Keratinocyte (primary cell): ENCODE measurements at regions not wholly inside any gene's neighbourhood (a gene's known extent, or its start where the extent isn't known, plus 50 kb on each side); places are given as distances from the start of the nearest gene placed in this dataset.

Source experiments
- EZH2 ChIP-seq: IDR thresholded peaks from one replicate; pipeline ENCODE4 v1.6.1; 2012; ENCODE audit warnings: inconsistent platforms, mild to moderate bottlenecking, low read length, moderate library complexity
- TF ChIP-seq, protein P1 (sequence below), 3 experiments: IDR thresholded peaks in 1 of 3; conservative IDR thresholded peaks in 1 of 3; optimal IDR thresholded peaks in 1 of 3; 2 replicates in 2 of 3; 3 replicates in 1 of 3; pipeline versions ENCODE3 to v1.5.1; 2011; ENCODE audit warnings: low read length in 3 of 3, mild to moderate bottlenecking in 3 of 3, moderate library complexity in 2 of 3, control low read depth in 1 of 3, inconsistent platforms in 1 of 3; ENCODE audit not compliant: insufficient read depth in 2 of 3; ENCODE audit errors: extremely low read depth in 1 of 3

DNA sequence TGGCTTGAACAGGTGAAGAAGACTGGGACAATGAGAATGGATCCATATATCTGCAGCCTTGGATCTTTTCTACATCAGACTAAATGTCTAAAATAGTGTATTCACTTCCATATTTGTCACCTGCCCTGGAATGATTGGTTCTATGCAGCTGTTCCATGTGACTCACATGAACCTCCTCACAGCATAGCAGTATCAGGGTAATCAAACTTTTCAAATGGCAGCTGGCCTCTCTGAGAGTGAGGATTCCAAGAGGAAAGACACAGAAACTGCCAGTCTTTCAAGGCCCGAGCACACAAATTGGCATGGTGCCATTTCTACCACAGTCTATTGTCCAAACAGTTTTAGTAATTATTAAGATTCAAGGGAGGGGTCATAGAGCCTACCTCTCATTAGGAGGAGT is 859.3 kb downstream of the BCL11A start:
- TF ChIP-seq, protein P1, sequence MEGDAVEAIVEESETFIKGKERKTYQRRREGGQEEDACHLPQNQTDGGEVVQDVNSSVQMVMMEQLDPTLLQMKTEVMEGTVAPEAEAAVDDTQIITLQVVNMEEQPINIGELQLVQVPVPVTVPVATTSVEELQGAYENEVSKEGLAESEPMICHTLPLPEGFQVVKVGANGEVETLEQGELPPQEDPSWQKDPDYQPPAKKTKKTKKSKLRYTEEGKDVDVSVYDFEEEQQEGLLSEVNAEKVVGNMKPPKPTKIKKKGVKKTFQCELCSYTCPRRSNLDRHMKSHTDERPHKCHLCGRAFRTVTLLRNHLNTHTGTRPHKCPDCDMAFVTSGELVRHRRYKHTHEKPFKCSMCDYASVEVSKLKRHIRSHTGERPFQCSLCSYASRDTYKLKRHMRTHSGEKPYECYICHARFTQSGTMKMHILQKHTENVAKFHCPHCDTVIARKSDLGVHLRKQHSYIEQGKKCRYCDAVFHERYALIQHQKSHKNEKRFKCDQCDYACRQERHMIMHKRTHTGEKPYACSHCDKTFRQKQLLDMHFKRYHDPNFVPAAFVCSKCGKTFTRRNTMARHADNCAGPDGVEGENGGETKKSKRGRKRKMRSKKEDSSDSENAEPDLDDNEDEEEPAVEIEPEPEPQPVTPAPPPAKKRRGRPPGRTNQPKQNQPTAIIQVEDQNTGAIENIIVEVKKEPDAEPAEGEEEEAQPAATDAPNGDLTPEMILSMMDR (optimal IDR thresholded peaks at IDR 0.05 in 1 of 3, IDR thresholded peaks at IDR 0.05 in 1 of 3, conservative IDR thresholded peaks at IDR 0.05 in 1 of 3; ENCODE audit: extremely low read depth in 1 of 3, insufficient read depth in 2 of 3, low read length in 3 of 3) = no peak
- TF ChIP-seq EZH2 = no peak
